Ramos (cell line): ENCODE measurements at regions not wholly inside any gene's neighbourhood (a gene's known extent, or its start where the extent isn't known, plus 50 kb on each side); places are given as distances from the start of the nearest gene placed in this dataset.

Experiments used
- in situ Hi-C: fragments of 300-500 bp; cut with MboI; formaldehyde crosslinking; loops from one replicate; pipeline ENCODE4 v1.14.3; 2022; ENCODE audit warnings: low sequenced_read_pairs; ENCODE audit not compliant: unreplicated experiment

GRCh38 chr2:7206111-7206810 lies 289.0 kb downstream of the RNF144A start:
- in situ Hi-C loops, result no loop called here

GRCh38 chr2:7207631-7208030 lies 290.4 kb downstream of the RNF144A start:
- in situ Hi-C loops, result no loop called here

- in situ Hi-C loops, result no loop called here
Observed at GRCh38 chr2:7209757-7210555, 292.7 kb downstream of the RNF144A start.

GRCh38 chr2:7210712-7211111 lies 293.5 kb downstream of the RNF144A start:
- in situ Hi-C loops, result no loop called here

GRCh38 chr2:7225848-7226247 lies 308.6 kb downstream of the RNF144A start:
- in situ Hi-C loops, result no loop called here

- in situ Hi-C loops, result no loop called here
Observed at GRCh38 chr2:7226501-7226900, 309.3 kb downstream of the RNF144A start.

- in situ Hi-C loops, result no loop called here
Observed at GRCh38 chr2:7233126-7233525, 315.9 kb downstream of the RNF144A start.

GRCh38 chr2:7237466-7237865 lies 320.3 kb downstream of the RNF144A start:
- in situ Hi-C loops, result no loop called here

- in situ Hi-C loops, result no loop called here
Observed at GRCh38 chr2:7239078-7239477, 321.9 kb downstream of the RNF144A start.

- in situ Hi-C loops, result no loop called here
Observed at GRCh38 chr2:7241041-7241745, 324.0 kb downstream of the RNF144A start.

- in situ Hi-C loops, result no loop called here
Observed at GRCh38 chr2:7242189-7242867, 325.1 kb downstream of the RNF144A start.

GRCh38 chr2:7243276-7243675 lies 326.1 kb downstream of the RNF144A start:
- in situ Hi-C loops, result no loop called here

- in situ Hi-C loops, result no loop called here
Observed at GRCh38 chr2:7256377-7256776, 339.2 kb downstream of the RNF144A start.

GRCh38 chr2:7262727-7263126 lies 345.5 kb downstream of the RNF144A start:
- in situ Hi-C loops, result no loop called here

GRCh38 chr2:7264791-7265190 lies 347.6 kb downstream of the RNF144A start:
- in situ Hi-C loops, result no loop called here

- in situ Hi-C loops, result no loop called here
Observed at GRCh38 chr2:7265286-7265685, 348.1 kb downstream of the RNF144A start.

GRCh38 chr2:7269106-7269643 lies 352.0 kb downstream of the RNF144A start:
- in situ Hi-C loops, result no loop called here

- in situ Hi-C loops, result no loop called here
Observed at GRCh38 chr2:7270011-7270431, 352.8 kb downstream of the RNF144A start.

GRCh38 chr2:7272210-7272609 lies 355.0 kb downstream of the RNF144A start:
- in situ Hi-C loops, result no loop called here

GRCh38 chr2:7278984-7279383 lies 361.8 kb downstream of the RNF144A start:
- in situ Hi-C loops, result no loop called here
